GM19240 (cell line): ENCODE measurements at regions not wholly inside any gene's neighbourhood (a gene's known extent, or its start where the extent isn't known, plus 50 kb on each side); places are given as distances from the start of the nearest gene placed in this dataset.

ENCODE experiments used
- DNase-seq: peaks from one replicate; pipeline ENCODE4 v3.0.0; 2011; ENCODE audit warnings: low spot score; ENCODE audit not compliant: insufficient read length

DNA sequence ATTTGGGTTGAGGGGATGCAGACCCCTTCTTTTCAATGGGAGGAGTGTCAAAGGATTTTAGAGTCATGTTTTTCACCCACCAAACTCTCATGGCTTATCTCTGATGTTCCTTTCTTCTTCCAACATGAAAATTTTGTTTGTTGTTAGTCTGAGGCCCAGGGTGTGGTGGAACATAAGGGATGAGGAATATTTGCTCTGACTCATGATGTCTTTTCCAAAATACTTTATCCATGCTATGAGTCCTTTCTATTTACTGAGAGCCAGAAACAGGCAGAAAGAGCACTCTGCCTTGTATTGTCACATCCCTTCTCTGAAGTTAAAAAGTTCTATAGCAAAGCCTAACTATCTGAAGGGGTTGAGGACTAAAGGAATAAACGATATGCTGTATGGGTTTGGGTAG, 61.6 kb upstream of the GYPA start:
- DNase-seq, result no peak

DNA sequence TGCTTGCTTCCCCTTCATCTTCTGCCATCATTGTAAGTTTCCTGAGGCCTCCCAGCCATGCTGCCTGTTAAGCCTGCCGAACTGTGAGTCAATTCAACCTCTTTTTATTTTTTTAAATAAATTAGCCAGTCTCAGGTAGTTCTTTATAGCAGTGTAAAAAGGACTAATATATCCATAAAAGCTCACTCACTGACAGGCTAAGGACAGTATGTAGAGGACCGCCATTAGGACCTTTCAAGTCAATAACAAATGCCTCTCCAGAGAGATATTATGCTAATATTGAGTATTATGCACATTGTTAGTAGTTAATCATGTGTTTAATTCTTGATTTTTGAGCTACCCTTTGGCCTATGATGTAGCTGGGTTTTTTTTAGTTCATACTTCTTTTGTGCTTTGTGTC, 62.6 kb upstream of the GYPA start:
- no peak for DNase-seq

GRCh38 chr4:144204431-144204830, 63.9 kb upstream of the GYPA start:
- DNase-seq, result no peak

GRCh38 chr4:144206711-144207110, 66.2 kb upstream of the GYPA start:
- DNase-seq, result no peak

GRCh38 chr4:144208074-144208473, 67.6 kb upstream of the GYPA start:
- DNase-seq, result no peak

GRCh38 chr4:144209491-144209890, 69.0 kb upstream of the GYPA start:
- no peak for DNase-seq

DNA sequence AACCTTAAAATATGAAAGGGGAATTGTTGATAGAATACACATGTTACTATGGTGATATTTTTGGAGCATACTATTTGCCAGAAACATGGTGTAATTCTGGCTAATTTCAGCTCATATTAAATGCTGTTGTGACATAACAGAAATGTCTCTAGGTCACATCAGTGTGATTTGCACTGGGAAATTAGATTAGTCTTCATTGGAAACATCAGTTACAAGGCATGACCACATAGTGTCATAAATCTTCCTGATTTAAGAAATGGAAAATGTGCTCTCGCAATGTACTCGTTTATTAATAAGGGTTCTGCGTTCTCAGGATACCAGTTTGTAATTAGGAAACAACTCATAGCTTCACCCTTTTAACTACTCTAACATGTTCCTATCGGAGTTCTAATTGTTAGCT, 72.9 kb upstream of the GYPA start:
- DNase-seq, result no peak

DNA sequence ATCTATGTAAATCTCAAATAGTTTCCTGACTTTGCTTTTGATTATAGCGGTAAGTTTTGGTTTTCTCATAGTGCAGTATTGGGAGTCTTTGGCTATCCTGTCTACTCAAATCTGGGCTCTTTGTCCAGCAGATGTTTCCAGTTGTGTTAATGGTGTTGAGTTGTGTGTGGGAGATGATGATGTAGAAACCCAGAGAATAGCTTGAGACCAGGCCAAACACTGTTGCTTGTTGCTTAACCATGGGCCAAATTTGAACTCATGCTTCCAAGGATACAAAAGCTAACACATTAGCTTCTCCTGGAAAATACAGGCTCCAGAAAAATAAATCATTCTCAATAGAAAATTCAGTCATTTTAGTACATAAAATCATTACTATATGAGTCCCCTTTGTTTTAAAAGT, 82.6 kb upstream of the GYPA start:
- DNase-seq, result no peak

- DNase-seq, result no peak
These were observed 83.1 kb upstream of the GYPA start for GRCh38 chr4:144223661-144224060.

GRCh38 chr4:144259285-144259684, 118.8 kb upstream of the GYPA start:
- DNase-seq, result no peak

DNA sequence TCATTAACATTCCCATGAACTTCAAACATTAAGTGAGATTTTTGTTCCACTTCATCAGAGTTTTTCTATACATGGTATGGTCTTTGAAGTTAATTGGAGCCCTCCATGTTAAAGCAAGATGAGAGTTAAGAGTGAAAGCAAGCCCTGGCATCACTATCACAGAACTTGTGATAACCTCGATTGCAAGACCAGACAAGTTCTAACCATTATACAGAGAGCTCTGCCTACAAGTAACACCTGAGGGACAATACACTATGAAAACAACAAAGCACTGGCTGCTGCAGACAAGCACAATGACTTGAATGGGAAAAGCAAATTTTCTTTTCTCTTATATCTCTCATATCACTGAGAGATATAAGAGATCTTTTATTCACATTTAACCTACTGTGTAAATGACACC, 126.6 kb upstream of the GYPA start:
- no peak for DNase-seq

DNA sequence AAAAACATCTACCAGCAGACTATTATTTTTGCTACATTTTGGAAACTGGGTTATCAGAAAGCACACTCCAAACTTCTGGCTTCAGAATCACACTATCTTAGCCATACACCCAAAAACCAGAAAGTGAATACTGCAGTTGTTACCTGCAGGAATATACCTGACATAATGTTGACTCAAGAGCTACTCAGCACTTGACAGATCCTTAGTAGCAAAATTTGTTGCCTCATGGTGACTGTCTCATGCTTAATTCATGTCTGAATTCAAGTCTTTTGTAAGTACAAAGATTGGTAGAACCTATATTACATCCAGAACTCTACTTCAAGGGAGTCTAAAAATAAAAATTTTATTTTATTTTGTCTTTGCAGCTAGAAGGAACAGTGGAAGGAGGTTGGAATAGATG, 140.2 kb upstream of the GYPA start:
- no peak for DNase-seq

DNA sequence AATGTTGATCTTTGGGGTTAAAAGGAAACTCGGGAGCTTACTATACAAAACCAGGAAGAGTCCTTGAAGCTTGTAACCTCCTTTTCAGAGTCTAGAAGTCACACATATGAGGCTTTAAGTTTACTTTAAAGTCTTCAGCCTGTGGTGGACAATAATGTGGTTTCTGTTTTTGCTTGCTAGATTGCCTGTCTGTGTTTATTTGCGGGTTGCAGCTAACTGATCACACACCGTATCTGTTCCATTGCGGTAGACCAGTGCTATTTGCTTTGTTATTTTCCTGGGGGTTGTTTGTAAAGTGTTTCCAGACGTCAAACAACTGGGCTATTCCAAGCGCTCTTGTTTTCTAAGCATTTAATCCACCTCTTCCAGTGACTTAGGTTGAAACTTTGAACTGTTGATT, 143.0 kb upstream of the GYPA start:
- DNase-seq, result no peak

GRCh38 chr4:144284026-144284425, 143.5 kb upstream of the GYPA start:
- no peak for DNase-seq

- DNase-seq, result no peak
These were observed 147.7 kb upstream of the GYPA start for GRCh38 chr4:144288011-144288903.

DNA sequence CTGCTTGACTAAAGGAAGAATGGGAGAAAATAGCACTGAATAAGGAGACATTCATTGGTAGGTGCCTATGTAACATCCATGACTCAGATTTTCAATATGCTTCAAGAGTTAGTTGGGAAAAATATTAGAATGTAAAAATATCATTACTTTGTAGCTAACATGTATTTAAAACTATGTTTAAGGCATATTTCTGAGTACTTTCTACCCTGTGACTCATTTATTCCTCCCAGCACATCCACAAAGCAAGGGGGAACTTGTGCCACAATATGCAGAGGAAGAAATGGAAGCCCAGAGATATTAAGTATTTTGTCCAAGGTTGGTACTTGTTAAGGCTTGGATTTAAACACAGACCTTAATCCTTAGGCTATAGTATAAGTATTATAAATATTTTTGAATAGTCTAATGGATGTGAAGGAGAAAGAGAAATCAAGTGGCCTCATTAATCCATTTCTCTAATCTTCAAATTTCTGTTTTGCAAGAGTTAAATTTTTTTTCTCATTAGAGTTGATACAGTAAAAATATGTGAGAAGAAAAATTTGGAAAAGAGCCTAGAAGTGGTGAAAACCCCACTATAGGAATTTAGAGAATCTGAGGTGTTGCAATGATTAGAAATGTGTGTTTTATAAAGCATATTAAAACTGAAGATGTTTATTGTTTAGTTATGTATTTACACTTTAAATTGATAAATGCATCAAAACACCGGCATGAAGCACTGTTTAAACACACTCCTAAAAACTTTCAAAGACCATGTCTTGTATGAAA, 149.3 kb upstream of the GYPA start:
- DNase-seq, result no peak

DNA sequence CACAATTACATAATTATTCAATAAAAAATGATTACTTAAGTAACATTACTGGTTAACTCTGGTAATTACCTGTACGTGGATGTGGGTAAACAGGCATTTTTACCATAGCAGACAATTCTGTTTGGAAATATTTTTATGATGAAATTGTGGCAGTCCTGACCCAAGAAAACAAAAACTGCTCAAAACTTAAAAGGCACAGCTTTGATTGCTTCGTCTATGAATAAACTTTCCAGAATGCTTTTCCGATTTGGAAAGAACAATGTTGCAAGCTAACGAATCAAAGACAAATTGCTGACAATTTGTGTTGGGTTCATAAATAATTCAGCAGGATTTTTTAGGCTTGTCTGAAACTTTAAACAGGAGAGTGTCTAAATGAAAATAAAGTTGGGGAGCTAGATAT, 150.6 kb upstream of the GYPA start:
- DNase-seq, result no peak

DNA sequence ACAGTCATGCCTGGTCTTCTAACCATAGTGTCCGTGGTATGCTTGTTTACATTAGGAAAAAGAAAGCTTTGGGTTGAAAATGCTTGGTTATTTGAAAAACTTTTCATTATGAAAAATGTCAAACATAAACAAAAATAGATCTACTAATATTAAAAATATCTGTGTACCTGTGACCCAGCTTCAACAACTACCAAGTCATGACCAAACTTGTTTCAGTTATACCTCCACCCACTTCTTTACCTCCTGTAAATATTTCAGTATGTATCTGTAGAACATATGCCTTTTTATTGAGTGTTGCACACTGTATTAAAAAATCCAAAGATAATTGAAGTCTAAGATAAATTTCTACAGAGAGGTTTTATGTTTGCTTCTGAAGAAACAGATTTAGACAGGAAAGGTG, 153.7 kb upstream of the GYPA start:
- DNase-seq, result no peak

GRCh38 chr4:144295286-144295995, 154.9 kb upstream of the GYPA start:
- no peak for DNase-seq

DNA sequence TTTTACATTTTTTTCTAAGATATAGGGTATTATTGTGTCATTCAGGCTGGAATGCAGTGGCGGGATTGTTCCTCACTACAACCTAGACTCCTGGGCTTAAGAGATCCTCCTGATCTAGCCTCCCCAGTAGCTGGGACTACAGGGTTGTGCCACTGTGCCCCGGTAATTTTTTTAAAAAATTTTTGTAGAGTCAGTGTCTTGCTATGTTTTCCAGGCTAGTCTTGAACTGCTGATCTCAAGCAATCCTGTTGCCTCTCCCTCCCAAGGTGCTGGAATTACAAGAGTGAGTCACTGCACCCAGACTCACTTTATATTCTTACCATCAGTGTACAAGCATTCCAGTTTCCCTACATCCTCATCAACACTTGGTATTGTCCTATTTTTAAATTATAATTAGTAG, 156.4 kb upstream of the GYPA start:
- DNase-seq, result no peak

GRCh38 chr4:144298519-144298918, 158.0 kb upstream of the GYPA start:
- DNase-seq, result no peak

- DNase-seq, result no peak
These were observed 160.1 kb upstream of the GYPA start for GRCh38 chr4:144300616-144301015.
